SH-SY5Y (cell line): ENCODE measurements at regions not wholly inside any gene's neighbourhood (a gene's known extent, or its start where the extent isn't known, plus 50 kb on each side); places are given as distances from the start of the nearest gene placed in this dataset.
A peak's percentile ranks its signal among the peaks of the same experiment; 100 is the strongest.

Source experiments
- GATA2 ChIP-seq: IDR thresholded peaks from 2 replicates; pipeline ENCODE4 v1.6.1; 2011; ENCODE audit warnings: mild to moderate bottlenecking, low read depth, low read length
- GATA3 ChIP-seq: IDR thresholded peaks from 2 replicates; pipeline ENCODE4 v1.6.1; 2011; ENCODE audit warnings: low read depth, mild to moderate bottlenecking, low read length, moderate library complexity

DNA sequence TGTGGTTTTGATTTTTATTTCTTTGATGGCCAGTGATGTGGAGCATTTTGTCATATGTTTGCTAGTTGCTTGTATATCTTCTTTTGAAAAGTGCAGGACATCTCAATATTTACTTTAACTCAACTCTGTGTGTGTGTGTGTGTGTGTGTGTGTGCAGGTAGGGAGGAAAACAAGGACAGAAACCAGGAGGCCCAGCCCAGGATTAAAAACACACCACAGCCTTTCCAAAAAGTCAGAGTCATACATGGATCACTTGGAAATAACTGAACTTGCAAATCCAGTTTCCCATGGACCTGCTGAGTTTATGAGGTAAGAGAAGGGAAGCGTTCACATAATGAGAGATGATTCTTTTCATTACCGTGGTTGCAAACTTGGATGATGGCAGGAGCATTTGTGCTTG, 189.9 kb upstream of the LYZL1 start:
- no peak for TF ChIP-seq GATA3
- TF ChIP-seq GATA2, result no peak

DNA sequence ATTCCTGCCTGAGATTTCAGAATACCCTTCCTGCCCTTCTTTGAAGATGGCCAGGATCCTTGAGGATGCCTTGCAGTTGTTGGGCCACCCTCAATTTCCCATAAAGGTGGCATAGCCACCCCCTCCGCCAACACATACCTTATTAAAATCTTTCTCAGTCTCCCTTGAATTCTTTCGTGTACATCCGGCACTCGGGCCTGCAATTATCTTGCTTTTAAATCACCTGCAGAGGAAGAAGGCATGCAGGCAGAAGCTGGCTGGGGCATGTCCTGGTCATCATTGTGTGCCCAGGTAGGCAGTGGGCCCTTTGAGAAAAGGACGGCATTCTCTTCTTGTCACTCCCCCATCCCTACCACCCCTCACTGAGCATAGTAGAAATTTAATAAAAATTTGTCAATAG, 189.5 kb upstream of the LYZL1 start:
- no peak for TF ChIP-seq GATA2
- no peak for TF ChIP-seq GATA3

DNA sequence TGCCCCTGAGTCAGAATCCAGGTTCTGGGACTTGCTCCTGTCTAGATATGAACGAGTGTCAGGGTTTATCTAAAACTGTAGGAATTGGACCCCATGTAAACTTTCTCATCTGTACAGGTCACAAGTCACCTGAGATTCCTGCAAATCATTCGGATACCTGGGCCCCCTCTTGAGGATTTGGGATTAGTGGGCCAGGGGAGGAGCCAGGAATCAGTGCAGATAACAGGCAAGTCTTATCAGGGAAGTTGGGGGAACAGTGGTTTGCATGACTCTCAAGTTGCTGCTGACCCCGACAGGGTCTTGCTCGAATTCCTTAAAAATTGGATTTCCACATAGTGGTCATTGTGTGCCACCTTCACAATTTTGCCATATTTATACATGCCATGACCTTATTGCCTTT, 188.4 kb upstream of the LYZL1 start:
- TF ChIP-seq GATA2, result no peak
- TF ChIP-seq GATA3, result no peak

DNA sequence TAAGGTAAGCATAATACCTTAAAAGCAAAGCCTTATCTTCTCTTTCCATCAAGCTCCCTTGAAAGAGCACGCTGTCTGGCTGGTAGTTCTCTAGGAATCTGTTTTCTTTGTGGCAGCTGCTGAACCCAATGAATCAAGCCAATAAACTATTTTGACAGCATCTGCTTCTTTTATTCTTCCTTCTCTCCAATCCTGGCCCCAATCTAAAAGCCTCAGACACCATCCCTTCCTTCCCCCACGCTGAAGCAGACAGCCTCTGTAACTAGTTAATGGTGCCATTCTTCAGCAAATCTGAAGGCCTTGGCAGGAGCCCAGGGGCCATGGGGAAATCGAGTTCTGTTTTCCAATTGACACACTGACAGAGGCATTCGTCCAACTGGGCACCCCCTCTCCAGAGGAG, 186.6 kb upstream of the LYZL1 start:
- peak; percentile 89 for TF ChIP-seq GATA2
- peak; percentile 45; the same call in 1 of the 2 replicates for TF ChIP-seq GATA3

DNA sequence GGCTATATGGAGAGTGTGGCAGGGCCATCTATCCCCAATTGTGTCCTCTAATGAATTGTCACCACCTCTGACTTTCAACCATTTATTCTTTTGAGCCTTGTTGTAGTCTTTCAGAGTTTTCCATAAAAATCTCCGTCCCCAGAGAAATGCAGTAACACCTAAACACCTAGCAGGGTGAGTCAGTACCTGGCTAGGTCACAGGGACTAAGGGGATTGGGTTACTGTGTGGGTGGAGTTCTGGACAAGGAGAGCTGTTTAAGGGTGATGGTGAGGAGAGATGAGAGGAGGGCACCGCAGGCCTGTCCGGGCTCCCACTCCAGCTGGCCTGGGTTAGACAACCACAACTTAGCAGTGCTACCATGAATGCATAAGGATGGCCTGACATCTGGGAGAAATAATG, 186.2 kb upstream of the LYZL1 start:
- TF ChIP-seq GATA2 (no peak), GATA3 (no peak)

DNA sequence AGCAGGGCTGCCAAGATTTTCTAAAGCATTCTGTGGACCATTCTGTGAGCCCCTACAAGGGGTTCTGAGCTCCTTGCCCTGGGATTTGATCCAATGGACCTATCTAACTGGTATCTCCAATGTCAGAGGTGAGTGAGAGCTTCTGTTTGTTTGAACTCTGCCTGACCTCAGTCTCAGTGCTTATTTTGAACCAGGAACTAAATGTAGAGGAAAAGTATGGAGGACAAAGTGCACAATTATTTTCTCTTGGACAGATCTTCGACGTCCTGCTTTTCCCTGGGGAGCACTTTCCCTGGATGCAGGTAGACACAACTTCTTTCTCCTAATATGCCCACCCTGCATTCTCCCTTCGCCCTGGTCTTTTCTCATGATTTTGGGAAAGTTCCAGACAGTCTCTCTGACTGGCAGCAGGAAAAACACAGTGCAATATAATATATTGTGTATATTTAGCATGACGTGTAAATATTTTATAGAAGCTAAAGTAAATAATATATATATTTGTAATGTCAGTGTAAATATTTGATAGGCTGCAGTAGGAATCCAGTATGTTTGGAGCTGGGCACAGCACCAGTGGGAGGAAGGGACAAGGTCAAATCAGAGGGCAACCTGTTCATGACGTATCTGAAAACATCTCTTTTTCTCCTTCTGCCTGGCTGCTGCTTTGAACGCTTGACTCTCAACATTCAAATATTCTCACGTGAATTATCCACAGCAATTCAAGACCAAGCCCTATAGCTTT, 184.0 kb upstream of the LYZL1 start:
- TF ChIP-seq GATA2 (no peak), GATA3 (no peak)

DNA sequence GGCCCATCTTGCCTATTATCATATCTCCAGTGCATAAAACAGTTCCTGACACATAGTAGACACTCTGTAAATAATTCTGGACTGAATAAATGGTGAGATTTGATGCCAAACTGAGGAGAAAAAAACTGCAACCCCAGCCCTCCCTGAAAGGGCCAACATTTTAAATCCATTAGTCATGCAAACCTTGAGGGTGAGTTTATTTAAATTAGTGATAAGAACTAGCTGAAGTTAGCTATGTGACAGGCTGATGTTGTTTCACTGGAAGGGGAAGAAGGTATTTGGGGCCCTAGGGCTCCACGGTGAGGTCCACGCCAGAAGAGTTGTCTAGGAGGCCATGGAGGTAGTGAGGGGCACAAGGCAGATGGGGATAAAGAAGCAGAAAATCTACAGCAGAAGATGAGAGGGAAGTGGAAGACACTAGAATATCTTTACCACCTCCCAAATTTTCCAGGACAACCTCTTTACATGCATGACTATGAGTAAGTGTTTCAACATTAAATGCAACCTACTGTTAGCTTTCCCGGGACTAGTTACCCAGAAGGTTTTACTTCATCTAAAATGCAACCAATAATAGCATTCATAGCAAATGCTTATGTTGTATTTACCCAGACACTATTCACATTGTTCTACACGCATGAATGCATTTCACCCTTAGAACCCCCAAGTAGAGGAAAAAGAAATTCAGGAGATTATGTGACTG, 183.2 kb upstream of the LYZL1 start:
- no peak for TF ChIP-seq GATA2
- no peak for TF ChIP-seq GATA3

DNA sequence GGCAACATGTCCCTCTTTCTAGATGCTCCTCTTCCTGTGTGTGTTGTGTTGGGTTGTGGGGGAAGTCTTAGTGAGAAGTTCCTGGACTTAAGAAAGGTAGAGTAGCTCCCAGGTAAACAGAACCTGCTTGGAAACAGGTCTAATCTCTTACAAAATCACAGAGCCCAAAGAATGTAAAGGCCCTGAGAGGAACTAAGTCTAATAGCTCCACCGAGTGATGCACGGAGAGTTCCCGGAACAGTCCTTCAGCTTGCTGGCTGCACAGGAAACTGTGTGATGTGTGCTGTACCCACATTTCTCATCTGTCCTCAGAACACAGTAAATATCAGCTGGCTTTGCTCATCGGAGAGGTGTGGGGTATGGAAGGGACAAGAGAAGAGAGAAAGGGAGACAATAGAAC, 182.6 kb upstream of the LYZL1 start:
- TF ChIP-seq GATA2, result no peak
- no peak for TF ChIP-seq GATA3

DNA sequence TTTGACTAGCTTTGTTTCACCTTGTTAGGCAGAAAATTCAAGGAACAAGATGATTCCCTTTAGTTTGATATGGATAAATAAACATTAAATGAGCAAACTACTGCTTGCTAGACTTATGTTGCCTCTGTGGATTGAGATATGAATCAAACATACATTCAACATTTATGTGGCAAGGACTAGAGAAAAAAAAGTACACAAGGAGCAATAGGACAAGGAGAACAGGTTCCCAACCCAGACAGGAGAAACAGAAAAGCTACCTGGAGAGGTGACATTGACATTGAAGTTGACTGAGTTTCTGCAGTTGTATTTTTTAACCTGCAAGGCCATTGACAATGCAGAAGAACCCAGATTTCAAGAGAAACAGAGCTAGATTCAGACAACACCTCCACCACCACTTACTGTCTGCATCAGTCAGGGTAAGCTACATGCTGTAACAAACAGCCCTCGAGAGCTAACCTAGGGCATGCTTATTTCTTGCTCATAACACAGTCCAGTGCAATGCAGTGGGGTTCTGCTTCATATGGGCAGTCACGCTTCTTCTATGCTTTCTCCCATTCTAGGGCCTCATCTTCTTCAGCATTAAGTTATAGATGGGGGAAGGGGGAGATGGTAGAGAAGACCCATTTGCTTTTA, 180.9 kb upstream of the LYZL1 start:
- TF ChIP-seq GATA2, result no peak
- TF ChIP-seq GATA3, result no peak

DNA sequence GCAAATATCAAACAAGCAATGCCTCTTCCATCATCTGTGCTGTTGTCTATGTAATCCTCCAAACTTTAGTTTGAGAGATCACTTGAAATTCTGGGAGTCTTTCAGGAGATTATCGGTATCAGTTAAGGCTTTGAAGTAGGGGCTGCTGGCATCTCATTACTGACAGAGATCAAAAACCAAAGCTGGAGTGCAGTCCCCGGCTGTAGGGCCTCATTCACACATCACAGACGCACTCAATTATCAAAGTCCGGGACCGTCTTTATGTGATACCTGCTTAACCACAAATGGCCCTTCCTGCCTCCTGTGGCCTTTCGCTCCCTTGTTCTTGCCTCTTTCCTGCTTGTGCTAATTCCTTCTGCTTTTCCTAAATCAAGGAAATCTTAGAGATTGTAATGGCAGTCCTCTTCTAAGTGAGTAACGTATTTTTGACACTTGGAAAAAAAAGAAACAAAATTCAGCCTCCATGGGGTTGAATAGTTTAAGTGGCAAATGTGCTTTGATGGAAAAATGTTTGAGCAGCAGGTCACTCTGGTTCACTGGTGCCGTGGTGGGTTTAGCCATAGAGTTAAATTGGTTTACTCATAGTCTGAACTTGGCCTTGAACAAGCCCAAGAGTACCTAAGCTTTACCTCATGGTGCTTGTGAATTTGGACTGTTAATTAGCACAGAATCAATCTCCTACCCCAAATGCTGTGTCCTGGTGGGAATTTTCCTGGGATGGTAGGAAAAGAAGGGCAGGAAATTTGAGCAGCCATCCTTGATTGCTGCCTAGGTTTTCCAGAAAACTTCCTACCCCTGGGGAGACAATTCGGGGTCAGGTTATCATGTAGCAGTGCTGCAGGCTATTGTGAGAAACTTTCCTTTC, 178.9 kb upstream of the LYZL1 start:
- TF ChIP-seq GATA2, result no peak
- TF ChIP-seq GATA3, result no peak

DNA sequence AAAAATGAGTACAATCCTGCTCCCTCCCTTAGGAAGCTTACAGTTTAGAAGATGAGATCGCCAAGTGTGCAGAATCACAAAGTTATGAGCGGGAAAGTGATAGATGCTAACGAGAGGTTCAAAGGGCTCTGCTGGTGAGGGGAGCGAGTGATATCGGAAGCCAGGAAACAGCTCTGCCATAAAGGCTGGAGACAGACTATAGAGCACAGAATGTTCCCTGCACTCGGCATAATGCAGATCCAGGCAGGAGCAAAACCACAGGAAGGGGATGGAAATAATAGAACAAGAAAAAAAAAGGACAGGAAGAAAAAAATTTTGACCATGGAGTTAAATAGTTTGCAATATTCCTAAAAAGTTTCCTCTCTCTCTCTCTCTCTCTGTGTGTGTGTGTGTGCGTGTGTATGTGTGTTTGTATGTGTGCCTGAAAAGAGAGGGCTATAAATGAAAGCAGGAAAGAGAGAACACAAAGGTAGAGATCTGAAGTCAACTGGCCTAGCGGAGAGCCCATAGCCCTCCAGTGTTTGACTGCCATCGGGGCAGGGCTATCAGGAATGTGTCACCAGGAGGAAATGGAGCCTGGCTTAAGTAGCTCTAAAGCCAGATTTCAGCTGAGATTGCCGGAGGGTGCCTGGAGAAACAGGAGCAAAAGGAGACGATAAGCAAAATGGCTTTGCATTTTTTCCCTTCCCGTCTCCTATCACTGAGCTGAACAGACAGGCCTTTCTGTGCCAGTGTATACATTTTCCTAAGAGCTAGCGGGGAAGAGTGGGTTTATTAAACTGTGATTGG, 175.8 kb upstream of the LYZL1 start:
- TF ChIP-seq GATA2 (peak; percentile 95), GATA3 (peak; percentile 66)

DNA sequence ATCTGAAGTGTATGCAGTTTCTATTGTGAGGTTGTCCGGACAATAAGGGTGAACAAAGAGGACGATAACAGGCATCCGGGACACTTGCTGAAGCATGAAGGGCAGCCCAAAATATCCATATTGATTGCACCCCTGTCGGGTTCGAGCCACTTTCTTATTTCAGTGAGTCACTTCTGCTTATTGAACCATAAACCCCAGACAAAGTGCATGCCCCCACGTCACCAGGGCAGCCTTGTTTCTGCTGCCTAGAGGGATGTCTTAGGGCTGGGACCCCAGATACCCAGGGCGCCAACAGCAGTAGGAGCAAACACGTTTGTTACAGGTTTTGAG, 175.3 kb upstream of the LYZL1 start:
- TF ChIP-seq GATA2 (0 out of 2 replicates have a peak, but pooled peaks have one; percentile 4), GATA3 (no peak; the same call in 1 of the 2 replicates)

DNA sequence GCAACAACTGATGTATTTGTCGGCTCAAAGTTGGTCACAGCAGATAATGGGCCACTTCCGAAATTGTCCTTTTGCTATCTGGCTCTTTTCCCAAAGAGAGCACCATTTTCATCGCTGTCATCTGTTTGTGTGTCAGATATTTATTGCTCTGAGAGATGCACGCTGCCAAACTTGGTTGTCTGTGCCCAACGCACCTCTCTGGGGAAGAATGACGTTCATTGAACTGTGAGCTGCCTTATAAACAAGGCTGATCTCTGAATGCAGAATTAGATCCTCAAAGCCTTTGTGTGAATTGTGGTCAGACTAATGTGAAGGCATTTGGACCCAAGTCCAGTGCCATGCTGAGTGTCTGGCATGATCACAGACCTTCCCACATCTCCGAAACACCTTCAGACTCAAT, 174.7 kb upstream of the LYZL1 start:
- no peak for TF ChIP-seq GATA2
- no peak for TF ChIP-seq GATA3
